H1 (cell line): ENCODE measurements at regions not wholly inside any gene's neighbourhood (a gene's known extent, or its start where the extent isn't known, plus 50 kb on each side); places are given as distances from the start of the nearest gene placed in this dataset.

Experiments used
- CEBPB ChIP-seq: IDR thresholded peaks from 2 replicates; pipeline ENCODE4 v1.6.1; 2012; ENCODE audit warnings: low read depth, low read length
- EZH2 ChIP-seq: fragments of 200-600 bp; sonication (generic); IDR thresholded peaks from 2 replicates; pipeline ENCODE4 v1.7.1; 2012; ENCODE audit warnings: low read depth, mild to moderate bottlenecking, moderate library complexity, low read length, inconsistent platforms; ENCODE audit not compliant: severe bottlenecking
- MAFK ChIP-seq: IDR thresholded peaks from 2 replicates; pipeline ENCODE4 v1.6.1; 2012; ENCODE audit warnings: low read depth, mild to moderate bottlenecking, improper control_type of control experiment, low read length
- POLR2A ChIP-seq, 2 experiments: IDR thresholded peaks; 1 replicate in 1 of 2; 2 replicates in 1 of 2; pipeline ENCODE4 v1.6.1; 2011; ENCODE audit warnings: low read depth in 2 of 2, low read length in 2 of 2, mild to moderate bottlenecking in 2 of 2; ENCODE audit errors: control extremely low read depth in 1 of 2
- SUZ12 ChIP-seq: fragments of 200-600 bp; sonication (generic); IDR thresholded peaks from 2 replicates; pipeline ENCODE4 v1.6.1; 2012; ENCODE audit warnings: mild to moderate bottlenecking, inconsistent platforms, low read length, moderate library complexity, mixed read lengths
- TF ChIP-seq, protein P1 (sequence below), 3 experiments: IDR thresholded peaks; 1 replicate in 2 of 3; 2 replicates in 1 of 3; pipeline versions ENCODE4 v1.5.1 to v1.6.1; 2011; ENCODE audit warnings: low read length in 3 of 3, mild to moderate bottlenecking in 3 of 3, inconsistent platforms in 2 of 3, low read depth in 1 of 3, moderate library complexity in 1 of 3; ENCODE audit not compliant: insufficient read depth in 1 of 3; ENCODE audit errors: control extremely low read depth in 1 of 3

DNA sequence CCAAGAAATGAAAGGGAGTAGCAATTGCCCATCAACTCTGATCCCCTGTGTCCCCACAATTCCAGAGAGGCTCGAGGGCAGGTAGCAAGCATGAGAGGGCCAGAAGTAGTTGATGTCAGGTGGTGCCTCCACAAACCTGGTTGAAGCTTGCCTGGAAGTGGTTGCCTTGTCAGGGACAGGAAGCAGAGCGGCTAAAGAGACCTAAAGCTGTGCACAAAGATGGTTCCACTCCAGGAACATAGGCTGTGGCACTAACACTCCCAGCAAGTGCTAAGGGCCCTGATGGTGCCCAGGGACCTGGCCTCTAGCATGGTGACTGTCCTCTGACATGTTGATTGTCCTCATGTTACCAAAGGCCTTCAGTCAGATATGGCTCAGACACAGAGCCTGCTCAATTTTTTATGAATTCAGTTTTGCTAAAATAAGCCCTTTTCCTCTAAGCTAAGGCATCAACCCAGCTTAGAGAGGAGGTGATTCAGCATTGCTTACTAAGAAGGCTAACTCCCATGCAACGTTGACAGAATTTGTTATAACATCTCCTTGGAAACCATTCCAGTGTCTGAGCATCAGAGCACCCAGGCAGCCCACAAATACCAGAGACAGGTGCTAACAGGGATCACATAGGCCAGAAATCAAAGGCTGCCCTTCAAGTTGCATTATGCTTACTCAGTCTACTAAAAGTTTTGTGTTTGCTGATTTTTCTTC, 196.3 kb upstream of the ARHGAP20 start:
- TF ChIP-seq, protein P1, sequence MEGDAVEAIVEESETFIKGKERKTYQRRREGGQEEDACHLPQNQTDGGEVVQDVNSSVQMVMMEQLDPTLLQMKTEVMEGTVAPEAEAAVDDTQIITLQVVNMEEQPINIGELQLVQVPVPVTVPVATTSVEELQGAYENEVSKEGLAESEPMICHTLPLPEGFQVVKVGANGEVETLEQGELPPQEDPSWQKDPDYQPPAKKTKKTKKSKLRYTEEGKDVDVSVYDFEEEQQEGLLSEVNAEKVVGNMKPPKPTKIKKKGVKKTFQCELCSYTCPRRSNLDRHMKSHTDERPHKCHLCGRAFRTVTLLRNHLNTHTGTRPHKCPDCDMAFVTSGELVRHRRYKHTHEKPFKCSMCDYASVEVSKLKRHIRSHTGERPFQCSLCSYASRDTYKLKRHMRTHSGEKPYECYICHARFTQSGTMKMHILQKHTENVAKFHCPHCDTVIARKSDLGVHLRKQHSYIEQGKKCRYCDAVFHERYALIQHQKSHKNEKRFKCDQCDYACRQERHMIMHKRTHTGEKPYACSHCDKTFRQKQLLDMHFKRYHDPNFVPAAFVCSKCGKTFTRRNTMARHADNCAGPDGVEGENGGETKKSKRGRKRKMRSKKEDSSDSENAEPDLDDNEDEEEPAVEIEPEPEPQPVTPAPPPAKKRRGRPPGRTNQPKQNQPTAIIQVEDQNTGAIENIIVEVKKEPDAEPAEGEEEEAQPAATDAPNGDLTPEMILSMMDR (IDR thresholded peaks at IDR 0.05; ENCODE audit: control extremely low read depth in 1 of 3, insufficient read depth in 1 of 3, low read depth in 1 of 3, low read length in 3 of 3), result no peak
- TF ChIP-seq POLR2A (IDR thresholded peaks at IDR 0.05; ENCODE audit: control extremely low read depth in 1 of 2, low read depth in 2 of 2, low read length in 2 of 2) (no peak), CEBPB (no peak), EZH2 (no peak), MAFK (no peak), SUZ12 (no peak)
